HG02798 (cell line): ENCODE measurements at regions not wholly inside any gene's neighbourhood (a gene's known extent, or its start where the extent isn't known, plus 50 kb on each side); places are given as distances from the start of the nearest gene placed in this dataset.
A peak's percentile ranks its signal among the peaks of the same experiment; 100 is the strongest.

Experiments used
- ATAC-seq: cut with Tn5 transposase; IDR thresholded peaks from one replicate; pipeline ENCODE4 v1.9.1; 2021; ENCODE audit warnings: mild to moderate bottlenecking; ENCODE audit not compliant: unreplicated experiment, poor library complexity

DNA sequence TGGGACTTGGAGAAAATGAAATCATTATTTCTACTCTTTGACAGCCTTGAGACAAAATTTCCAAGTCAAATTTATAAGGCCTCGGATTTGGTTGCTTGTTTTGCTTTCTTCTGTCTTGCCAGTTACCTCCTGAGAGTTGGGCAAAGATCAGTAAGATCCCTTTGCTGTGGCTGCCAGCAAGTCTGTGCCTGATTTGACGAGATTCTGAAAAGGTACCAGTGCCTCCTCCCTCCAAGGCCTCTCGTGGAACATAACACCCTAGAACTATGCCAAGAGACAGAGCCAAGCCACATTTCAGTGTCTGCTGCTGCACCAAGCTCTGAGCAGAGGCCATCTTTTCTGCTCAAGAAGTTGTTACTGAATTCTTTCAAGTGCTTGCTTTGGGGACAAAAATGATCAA is 61.0 kb downstream of the GTPBP8 start:
- no peak for ATAC-seq

GRCh38 chr3:113053169-113053568 is 62.4 kb downstream of the GTPBP8 start:
- ATAC-seq = no peak

DNA sequence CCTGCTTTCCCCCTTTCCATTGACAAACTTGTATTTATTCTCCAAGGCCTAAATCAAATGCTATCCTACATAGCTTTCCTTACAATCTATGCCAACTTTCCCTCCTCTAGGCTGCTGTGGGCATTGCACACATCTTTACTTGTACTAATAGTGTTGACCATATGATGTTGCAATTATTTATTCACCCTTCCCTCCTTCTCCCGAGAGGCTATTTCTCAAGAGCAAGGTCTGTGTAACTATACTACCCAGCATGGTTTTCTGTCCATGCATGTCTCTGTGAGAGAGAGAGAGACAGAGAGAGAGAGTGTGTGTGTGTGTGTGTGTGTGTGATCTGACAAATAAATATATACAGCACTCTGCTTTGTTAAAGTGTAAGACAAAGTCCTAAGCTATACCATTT is 63.8 kb downstream of the GTPBP8 start:
- ATAC-seq = no peak

DNA sequence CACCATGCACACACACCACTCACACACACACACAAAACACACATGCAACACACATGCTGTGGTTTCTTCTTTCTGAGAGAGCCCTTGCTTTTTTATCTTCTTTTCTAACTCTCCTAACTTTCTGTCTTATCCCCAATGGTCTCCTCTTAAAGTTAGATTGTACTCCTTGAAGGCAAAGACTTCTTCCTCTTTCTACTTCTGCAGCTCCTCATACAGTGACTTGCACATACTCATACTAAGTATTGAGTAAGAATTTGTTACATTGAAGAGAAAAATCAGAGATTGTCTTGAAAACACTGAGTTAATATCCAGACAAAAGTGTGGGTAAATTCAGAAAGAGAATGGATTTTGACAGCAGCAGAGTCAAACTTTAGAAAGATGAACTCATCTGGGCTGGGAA is 64.4 kb downstream of the GTPBP8 start:
- no peak for ATAC-seq

DNA sequence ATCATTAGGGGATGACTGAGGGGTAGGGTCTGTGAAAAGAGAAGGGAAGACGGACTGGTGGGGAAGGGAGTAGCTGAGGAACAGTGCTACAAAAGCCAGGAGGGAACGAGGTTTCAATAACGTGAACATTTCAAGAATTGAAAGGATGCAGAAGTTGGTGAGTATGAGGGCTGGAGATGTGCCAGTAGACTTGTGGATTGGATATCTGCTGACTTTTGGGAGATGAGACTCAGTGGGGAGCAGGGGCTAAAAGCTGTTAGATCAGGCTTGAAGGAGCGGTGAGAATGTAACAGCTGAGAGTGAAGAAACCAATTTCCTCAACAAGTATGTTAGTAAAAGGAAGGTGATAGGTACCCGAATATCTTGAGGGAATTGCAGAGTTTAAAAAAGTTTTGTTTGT is 65.2 kb downstream of the GTPBP8 start:
- ATAC-seq = no peak

- peak; percentile 88 for ATAC-seq
Measured at GRCh38 chr3:113057117-113057516, 66.3 kb downstream of the GTPBP8 start.

DNA sequence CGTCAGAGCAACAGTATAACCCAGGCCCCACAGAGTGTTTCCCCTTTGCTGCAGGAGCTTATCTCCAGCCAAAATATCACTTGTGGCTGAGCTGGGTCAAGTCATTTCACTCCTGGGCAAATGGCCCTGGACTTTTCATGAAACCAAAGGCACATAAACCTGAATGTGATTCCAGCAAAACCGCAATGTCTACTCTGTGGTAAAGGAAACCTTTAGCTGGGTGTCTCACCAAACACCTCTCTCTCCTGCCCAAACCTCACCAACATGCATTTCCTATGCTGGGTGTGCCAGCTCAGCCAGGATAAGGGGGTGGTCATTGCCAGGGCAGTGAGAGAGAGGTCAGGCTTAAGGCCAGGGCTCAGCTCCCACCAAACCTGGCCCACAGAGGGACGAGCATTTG is 67.4 kb downstream of the GTPBP8 start:
- ATAC-seq = peak; percentile 34

- no peak for ATAC-seq
Measured at GRCh38 chr3:113062705-113063104, 71.9 kb downstream of the GTPBP8 start.

DNA sequence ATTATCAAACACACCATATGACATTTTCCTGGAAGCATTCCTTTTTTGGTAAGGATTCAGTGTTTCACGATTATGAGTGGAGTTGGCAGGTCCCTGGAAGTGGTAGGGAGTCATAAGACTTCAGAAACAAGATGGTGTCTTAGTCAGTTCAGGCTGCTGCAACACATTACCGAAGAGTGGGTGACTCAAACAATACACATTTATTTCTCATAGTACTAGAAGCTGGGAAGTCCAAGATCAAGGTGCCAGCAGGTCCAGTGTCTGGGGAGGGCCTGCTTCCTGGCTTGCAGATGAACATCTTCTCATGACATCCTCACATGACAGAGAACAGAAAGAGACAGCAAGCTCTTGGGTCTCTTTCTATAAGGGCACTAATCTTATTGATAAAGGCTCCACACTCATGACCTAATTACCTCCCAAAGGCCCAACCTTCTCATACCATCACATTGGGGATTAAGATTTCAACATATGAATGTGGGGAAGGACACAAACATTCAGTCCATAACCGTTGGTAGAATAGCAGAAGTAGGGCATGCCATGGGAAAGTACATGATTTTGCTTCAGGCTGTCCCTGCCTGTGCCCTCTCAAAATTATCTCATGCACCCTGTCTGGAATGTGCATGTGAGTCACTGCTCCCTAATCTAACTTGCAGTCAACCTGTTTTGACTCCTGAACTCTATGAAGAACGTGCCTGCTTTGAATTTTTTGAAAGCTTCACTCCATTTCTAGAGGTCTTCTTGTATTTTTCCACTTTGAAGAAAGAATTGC is 72.5 kb downstream of the GTPBP8 start:
- ATAC-seq = no peak

GRCh38 chr3:113064183-113064582 is 73.4 kb downstream of the GTPBP8 start:
- no peak for ATAC-seq

DNA sequence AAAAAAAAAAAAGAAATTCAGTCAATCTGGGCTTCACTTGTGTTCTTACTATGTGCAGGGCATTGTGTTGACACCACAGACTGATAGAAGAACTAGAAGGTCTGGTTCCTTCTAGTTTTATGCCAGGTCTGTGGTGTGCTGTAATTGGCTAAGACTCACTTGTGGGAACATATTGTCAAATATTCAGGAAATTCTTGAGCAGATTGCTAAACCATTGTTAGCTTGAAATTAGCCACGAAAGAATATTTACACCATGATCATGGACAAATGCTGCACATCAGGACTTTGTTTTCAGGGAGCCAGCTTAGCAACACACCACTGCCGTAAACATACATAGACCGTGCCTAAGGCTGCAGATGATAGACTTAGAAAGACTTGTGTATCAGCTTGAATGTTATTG is 74.6 kb downstream of the GTPBP8 start:
- ATAC-seq = no peak

DNA sequence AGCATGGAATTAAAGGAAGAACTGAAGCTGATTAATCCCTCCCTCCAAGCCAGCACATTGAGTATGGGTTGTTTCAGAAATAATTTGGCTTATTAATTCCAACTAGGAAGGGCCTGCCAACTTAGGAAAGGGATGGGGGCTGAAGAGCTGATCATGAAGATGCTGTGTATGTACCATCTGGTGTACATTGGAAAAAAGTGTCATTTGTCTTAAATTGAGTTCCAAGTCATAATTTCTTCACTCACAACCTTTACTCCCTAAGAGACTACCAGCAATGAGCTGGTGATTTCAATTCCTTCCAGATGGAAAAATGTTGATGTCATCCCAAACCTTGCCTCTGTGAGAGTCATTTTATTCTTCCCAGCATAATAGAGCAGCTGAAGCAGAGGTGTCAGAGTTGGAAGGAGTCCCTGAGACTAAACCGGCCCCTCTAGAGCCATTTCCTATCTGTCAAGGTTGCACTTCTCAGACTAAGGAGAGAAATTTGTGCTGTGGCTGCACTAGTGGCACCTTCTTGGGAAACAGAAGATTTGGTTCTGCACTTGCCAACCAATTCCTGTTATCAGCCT is 79.4 kb downstream of the GTPBP8 start:
- ATAC-seq = peak; percentile 6

DNA sequence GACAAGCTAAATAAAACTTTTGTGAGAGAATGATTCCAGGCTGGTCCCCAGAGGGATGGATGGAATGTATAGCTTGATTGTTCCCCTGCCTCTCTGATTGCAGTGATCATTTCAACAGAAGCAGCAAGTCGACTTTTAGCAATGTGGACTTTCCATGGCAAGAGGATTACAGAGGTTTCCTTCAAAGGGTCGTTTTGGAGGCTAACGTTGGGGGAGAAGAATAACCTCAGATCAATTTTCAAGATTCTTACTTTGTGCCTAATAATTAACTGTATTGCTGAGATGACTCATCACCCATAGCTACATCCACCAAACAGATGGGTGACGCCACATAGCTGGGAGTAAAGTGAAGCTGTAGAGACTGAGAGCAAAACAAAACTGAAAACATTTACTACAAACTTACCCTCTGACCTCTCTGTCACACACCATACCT is 79.9 kb downstream of the GTPBP8 start:
- ATAC-seq = peak; percentile 99

GRCh38 chr3:113075588-113075987 is 84.8 kb downstream of the GTPBP8 start:
- no peak for ATAC-seq

- ATAC-seq = peak; percentile 93
Measured at GRCh38 chr3:113079218-113079961, 88.6 kb downstream of the GTPBP8 start.

- no peak for ATAC-seq
Measured at GRCh38 chr3:113084777-113085176, 94.0 kb downstream of the GTPBP8 start.

GRCh38 chr3:113086560-113087461 is 96.0 kb downstream of the GTPBP8 start:
- no peak for ATAC-seq

- ATAC-seq = no peak
Measured at GRCh38 chr3:113088616-113089015, 97.8 kb downstream of the GTPBP8 start.

- no peak for ATAC-seq
Measured at GRCh38 chr3:113091417-113091816, 100.6 kb downstream of the GTPBP8 start.

- no peak for ATAC-seq
Measured at GRCh38 chr3:113092746-113093145, 102.0 kb downstream of the GTPBP8 start.
